Smooth muscle cell (in vitro differentiated cells): ENCODE measurements at regions not wholly inside any gene's neighbourhood (a gene's known extent, or its start where the extent isn't known, plus 50 kb on each side); places are given as distances from the start of the nearest gene placed in this dataset.
"Not testable (repeated sequence)": the region's sequence is repeated elsewhere in the genome, so short reads cannot be mapped to it uniquely, and the experiment has no call there.

Experiments used
- DNase-seq: peaks from one replicate; lab custom pipeline; 2025; ENCODE audit not compliant: unreplicated experiment; lab: John Stamatoyannopoulos, UW
- H2AFZ ChIP-seq: fragments of 200-600 bp; sonication (generic); 2 replicates; pipeline ENCODE4 v1.6.0; 2016; ENCODE audit warnings: antibody characterized with exemption, low read depth, mild to moderate bottlenecking
- H3F3A ChIP-seq: fragments of 200-600 bp; sonication (generic); 2 replicates; pipeline ENCODE4 v1.6.0; 2017; ENCODE audit warnings: antibody characterized with exemption, low read depth
- H3K27ac ChIP-seq: fragments of 200-600 bp; sonication (generic); 2 replicates; pipeline ENCODE4 v1.5.1; 2016; ENCODE audit warnings: low read depth, mild to moderate bottlenecking
- H3K27me3 ChIP-seq: fragments of 200-600 bp; sonication (generic); 2 replicates; pipeline ENCODE4 v1.6.1; 2016; ENCODE audit warnings: low read depth, mild to moderate bottlenecking
- H3K36me3 ChIP-seq: fragments of 200-600 bp; sonication (generic); 2 replicates; pipeline ENCODE4 v1.5.1; 2016; ENCODE audit warnings: low read depth
- H3K4me1 ChIP-seq: fragments of 200-600 bp; sonication (generic); 2 replicates; pipeline ENCODE4 v1.5.1; 2016; ENCODE audit warnings: low read depth
- H3K4me2 ChIP-seq: fragments of 200-600 bp; sonication (generic); 2 replicates; pipeline ENCODE4 v1.6.0; 2016; ENCODE audit warnings: mild to moderate bottlenecking
- H3K4me3 ChIP-seq: fragments of 200-600 bp; sonication (generic); 2 replicates; pipeline ENCODE4 v1.5.1; 2016; ENCODE audit warnings: mild to moderate bottlenecking
- H3K79me2 ChIP-seq: fragments of 200-600 bp; sonication (generic); 2 replicates; pipeline ENCODE4 v1.6.0; 2016; ENCODE audit warnings: low read depth, mild to moderate bottlenecking
- H3K9ac ChIP-seq: fragments of 200-600 bp; sonication (generic); 2 replicates; pipeline ENCODE4 v1.6.0; 2016; ENCODE audit warnings: low read depth
- H3K9me3 ChIP-seq: fragments of 200-600 bp; sonication (generic); replicated peaks from 2 replicates; pipeline ENCODE4 v1.5.1; 2016; ENCODE audit warnings: low read depth
- H4K20me1 ChIP-seq: fragments of 200-600 bp; sonication (generic); 2 replicates; pipeline ENCODE4 v1.6.0; 2016; ENCODE audit warnings: low read depth
- WGBS: methylation state at CpG from one replicate; pipeline ENCODE4 v1.1.7; 2016; ENCODE audit warnings: low lambda C conversion rate; 5-methylcytosine and 5-hydroxymethylcytosine counted together

DNA sequence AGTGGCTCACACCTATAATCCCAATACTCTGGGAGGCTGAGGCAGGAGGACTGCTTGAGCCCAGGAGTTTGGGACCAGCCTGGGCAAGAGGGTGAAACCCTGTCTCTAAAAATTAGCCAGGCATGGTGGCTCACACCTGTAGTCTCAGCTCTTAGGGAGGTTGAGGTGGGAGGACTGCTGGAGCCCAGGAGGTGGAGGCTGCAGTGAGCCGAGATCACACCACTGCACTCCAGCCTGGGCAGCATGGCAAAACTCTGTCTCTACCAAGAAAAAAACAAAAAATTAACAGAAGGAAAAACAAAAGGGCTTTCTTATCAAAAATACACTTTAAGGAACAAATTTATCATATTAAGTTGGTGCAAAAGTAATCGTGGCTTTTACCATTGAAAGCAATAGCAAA lies 51.8 kb upstream of the TNK2 start:
- not testable (repeated sequence) for H3K4me2 ChIP-seq, H3F3A ChIP-seq, H3K36me3 ChIP-seq, H3K4me1 ChIP-seq, H3K27me3 ChIP-seq, H3K27ac ChIP-seq, H3K9ac ChIP-seq, H2AFZ ChIP-seq, H3K79me2 ChIP-seq, H3K4me3 ChIP-seq, H4K20me1 ChIP-seq, DNase-seq, H3K9me3 ChIP-seq
- 96% methylated on average over 2 of the region's 2 CpGs for WGBS

DNA sequence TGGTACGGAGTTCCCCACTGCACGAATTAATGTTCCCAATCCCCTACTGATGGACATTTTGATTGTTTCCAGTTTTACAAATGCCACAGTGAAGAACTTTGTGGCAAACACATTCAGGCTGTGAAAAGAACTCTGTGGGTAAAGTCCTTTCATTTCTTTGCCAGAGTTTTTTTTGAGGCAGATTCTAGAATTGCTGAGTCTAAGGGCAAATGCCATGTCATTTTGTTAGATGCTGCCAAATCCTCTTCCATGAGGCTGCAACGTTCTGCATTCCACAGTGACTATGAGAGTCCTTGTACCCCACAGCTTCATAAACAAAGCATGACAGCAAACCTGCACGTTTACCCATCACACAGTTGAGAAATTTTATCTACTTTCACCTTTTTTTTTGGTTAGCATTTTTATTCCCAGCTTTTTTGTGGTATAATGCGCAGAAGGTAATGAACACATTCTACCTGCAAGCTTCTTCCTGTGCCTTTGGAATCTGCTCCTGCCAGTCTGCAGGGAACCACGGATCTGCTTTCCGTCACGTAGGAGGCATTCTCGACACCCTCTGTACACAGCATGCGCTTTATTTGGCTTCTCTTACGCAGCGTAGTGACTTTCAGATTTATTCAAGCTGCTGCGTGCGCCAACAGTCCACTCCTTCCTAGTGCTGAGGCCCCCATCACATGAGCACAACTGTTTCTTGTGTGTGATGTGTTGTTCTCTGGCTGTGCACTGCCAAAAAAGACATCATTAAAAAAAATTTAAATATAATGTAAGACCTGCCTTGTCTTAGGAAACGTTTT lies 51.2 kb upstream of the TNK2 start:
- not testable (repeated sequence) for H4K20me1 ChIP-seq, H3K27me3 ChIP-seq, H3K4me3 ChIP-seq, DNase-seq, H3K27ac ChIP-seq, H3K9ac ChIP-seq, H3K9me3 ChIP-seq, H3F3A ChIP-seq, H3K4me2 ChIP-seq, H3K4me1 ChIP-seq, H3K79me2 ChIP-seq, H2AFZ ChIP-seq, H3K36me3 ChIP-seq
- WGBS = 75% methylated on average over 9 of the region's 15 CpGs

DNA sequence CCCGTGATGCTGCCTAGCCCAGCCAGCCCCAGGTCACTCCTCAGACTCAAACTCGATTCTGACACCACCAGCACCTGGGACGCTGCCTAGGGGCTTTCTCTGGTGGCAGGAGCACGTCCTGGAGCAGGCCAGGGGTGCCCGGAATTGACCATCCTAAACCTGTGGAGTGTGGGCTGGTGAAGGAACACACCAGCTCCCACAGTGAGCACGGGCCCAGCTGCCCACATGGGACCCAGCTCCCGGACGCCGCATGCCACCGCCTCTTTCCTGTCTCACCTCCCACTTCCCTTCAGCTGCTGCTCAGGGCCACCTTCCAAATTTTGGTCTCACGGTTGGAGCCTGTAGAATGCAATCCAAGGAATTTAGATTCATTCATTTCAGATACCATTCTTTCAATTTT lies 50.4 kb upstream of the TNK2 start:
- DNase-seq = not testable (repeated sequence)

More for the DNA sequence above, 50.4 kb upstream of the TNK2 start:
- H3K79me2 ChIP-seq, H4K20me1 ChIP-seq, H3K27ac ChIP-seq, H3K9me3 ChIP-seq, H3K4me1 ChIP-seq, H3K9ac ChIP-seq, H3F3A ChIP-seq, H2AFZ ChIP-seq, H3K36me3 ChIP-seq, H3K4me2 ChIP-seq, H3K4me3 ChIP-seq, H3K27me3 ChIP-seq: not testable (repeated sequence)
- whole genome bisulfite sequencing = 96% methylated on average over 10 of the region's 11 CpGs
